WERI-Rb-1 (cell line): ENCODE measurements at regions not wholly inside any gene's neighbourhood (a gene's known extent, or its start where the extent isn't known, plus 50 kb on each side); places are given as distances from the start of the nearest gene placed in this dataset.

Experiments used
- DNase-seq: peaks from one replicate; pipeline ENCODE4 v3.0.0-alpha.2; 2020
- H3K27ac ChIP-seq: fragments of 250-450 bp; sonication (Bioruptor Pico); 2 replicates; pipeline ENCODE4 v1.5.1; 2020; ENCODE audit warnings: mild to moderate bottlenecking, moderate library complexity
- H3K27me3 ChIP-seq: fragments of 250-450 bp; sonication (Bioruptor Pico); 2 replicates; pipeline ENCODE4 v1.5.1; 2021; ENCODE audit warnings: mild to moderate bottlenecking, low read depth, moderate library complexity; ENCODE audit not compliant: insufficient read depth, severe bottlenecking
- H3K36me3 ChIP-seq: fragments of 250-450 bp; sonication (Bioruptor Pico); 2 replicates; pipeline ENCODE4 v1.5.1; 2020; ENCODE audit warnings: mild to moderate bottlenecking, moderate library complexity
- H3K4me3 ChIP-seq: 2 replicates; pipeline ENCODE4 v1.5.1; 2011; ENCODE audit warnings: low read depth, mild to moderate bottlenecking, control low read depth, low read length
- H3K9me3 ChIP-seq: fragments of 250-450 bp; sonication (Bioruptor Pico); 2 replicates; pipeline ENCODE4 v1.5.1; 2021; ENCODE audit warnings: mild to moderate bottlenecking, moderate library complexity; ENCODE audit not compliant: severe bottlenecking
- CTCF ChIP-seq: IDR thresholded peaks from 2 replicates; pipeline ENCODE4 v1.5.1; 2011; ENCODE audit warnings: low read depth, mild to moderate bottlenecking, control low read depth, inconsistent platforms, low read length

DNA sequence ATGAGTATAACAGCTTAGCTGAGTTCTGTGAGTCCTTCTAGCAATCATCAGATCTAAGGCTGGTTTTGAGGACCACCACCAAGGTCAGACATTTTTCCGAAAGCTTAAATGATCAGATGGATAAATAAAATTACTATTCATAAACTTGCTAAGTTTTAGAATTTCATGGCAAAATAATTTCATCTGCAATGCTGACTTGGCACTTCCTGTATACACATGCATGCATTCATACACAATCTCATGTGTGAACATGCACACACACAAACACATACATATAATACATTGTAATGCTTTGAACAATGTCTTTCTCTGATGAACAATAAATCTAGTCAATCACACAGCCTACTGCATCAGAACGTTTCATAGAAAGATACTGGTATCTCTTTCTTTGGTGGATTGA, 1068.3 kb downstream of the HACE1 start:
- Histone ChIP-seq H3K27me3 (no peaks in the 10 kb centered on the region), H3K9me3 (no peaks in the 10 kb centered on the region), H3K4me3 (no peak overlapping the region), H3K36me3 (no peaks in the 10 kb centered on the region), H3K27ac (no peak overlapping the region)
- DNase-seq = no peak
- no peak for TF ChIP-seq CTCF

- H3K4me3 ChIP-seq = no peak overlapping the region
- H3K36me3 ChIP-seq = no peaks in the 10 kb centered on the region
- no peak for DNase-seq
- H3K27me3 ChIP-seq = no peaks in the 10 kb centered on the region
- H3K9me3 ChIP-seq = no peaks in the 10 kb centered on the region
- no peak for TF ChIP-seq CTCF
- H3K27ac ChIP-seq = no peak overlapping the region
Measured at GRCh38 chr6:103784117-103784516, 1075.6 kb downstream of the HACE1 start.

DNA sequence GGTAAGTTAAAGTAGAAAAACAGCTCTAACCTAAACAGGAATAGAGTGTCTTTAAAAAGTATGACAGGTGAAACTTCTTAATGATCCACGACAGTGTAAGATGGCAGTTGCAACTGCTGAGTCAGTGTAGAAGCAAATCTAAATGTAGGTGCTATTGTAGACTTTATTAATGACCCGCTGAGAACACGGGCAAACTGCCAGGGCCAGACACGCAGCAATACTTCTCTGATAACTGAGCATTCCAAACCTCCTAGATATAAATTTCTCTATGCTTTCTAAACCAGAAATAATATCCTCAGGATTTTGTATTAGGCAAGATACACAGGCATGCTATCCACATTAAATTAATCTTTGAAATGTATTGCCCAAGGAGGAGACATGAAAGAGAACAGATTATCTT, 1076.4 kb downstream of the HACE1 start:
- Histone ChIP-seq H3K36me3 (no peaks in the 10 kb centered on the region), H3K9me3 (no peaks in the 10 kb centered on the region), H3K27ac (no peak overlapping the region), H3K27me3 (no peaks in the 10 kb centered on the region), H3K4me3 (no peak overlapping the region)
- TF ChIP-seq CTCF = no peak
- DNase-seq = no peak

- Histone ChIP-seq H3K27ac (no peak overlapping the region), H3K9me3 (no peaks in the 10 kb centered on the region), H3K36me3 (no peaks in the 10 kb centered on the region), H3K4me3 (no peak overlapping the region), H3K27me3 (no peaks in the 10 kb centered on the region)
- no peak for DNase-seq
- TF ChIP-seq CTCF = no peak
Measured at GRCh38 chr6:103769431-103769830, 1090.3 kb downstream of the HACE1 start.

DNA sequence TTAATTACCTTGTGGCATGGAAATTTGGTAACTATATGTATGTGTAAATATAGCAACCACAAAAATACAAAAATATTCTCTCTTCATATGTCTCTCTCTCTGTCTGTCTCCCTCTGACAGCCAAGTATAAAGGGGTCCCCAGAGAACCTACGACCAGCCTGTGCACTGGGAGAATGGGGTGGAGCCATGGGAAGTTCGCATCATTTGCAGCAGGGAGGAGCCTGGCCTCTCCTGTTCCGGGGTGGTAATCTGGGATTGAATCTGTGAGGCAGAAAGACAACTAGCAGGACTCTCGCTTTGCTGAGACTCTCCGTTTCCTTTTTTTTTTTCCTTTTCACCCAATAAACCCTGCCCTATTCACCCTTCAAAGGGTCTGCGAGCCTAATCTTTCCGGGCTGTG, 1109.1 kb downstream of the HACE1 start:
- Histone ChIP-seq H3K27me3 (no peaks in the 10 kb centered on the region), H3K4me3 (no peak overlapping the region), H3K9me3 (no peaks in the 10 kb centered on the region), H3K27ac (no peak overlapping the region), H3K36me3 (no peaks in the 10 kb centered on the region)
- DNase-seq = no peak
- TF ChIP-seq CTCF = no peak

DNA sequence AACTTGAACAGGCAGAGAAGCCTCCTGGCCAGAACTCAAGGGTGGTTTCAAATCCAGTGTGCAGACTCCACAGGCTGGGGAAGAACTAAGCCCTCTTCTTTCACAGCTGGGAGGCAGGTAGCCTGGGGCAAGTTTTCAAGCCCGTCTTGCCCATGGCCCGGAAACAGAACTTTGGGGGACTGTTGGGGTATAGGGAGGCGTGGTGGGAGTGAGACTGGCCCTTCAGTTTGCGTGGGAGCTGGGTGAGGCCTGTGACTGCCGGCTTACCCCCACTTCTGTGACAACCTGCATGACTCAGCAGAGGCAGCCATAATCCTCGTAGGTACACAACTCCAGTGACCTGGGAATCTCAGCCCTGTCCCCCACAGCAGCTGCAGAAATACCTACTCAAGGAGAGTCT, 1125.7 kb downstream of the HACE1 start:
- no peaks in the 10 kb centered on the region for H3K9me3 ChIP-seq
- no peak for TF ChIP-seq CTCF
- H3K36me3 ChIP-seq = no peaks in the 10 kb centered on the region
- H3K4me3 ChIP-seq = no peak overlapping the region
- DNase-seq = no peak
- H3K27ac ChIP-seq = no peak overlapping the region
- no peaks in the 10 kb centered on the region for H3K27me3 ChIP-seq
